Central memory CD8-positive, alpha-beta T cell (primary cell): ENCODE measurements at regions not wholly inside any gene's neighbourhood (a gene's known extent, or its start where the extent isn't known, plus 50 kb on each side); places are given as distances from the start of the nearest gene placed in this dataset.
"Not testable (repeated sequence)": the region's sequence is repeated elsewhere in the genome, so short reads cannot be mapped to it uniquely, and the experiment has no call there.

Experiments used
- ATAC-seq: fragments of 150-1000 bp; cut with Tn5 transposase; replicated peaks from 2 replicates; pipeline ENCODE4 v1.10.0; 2022; ENCODE audit warnings: mild to moderate bottlenecking, moderate FRiP score, moderate number of reproducible peaks; ENCODE audit not compliant: poor library complexity, severe bottlenecking; ENCODE audit errors: extremely low read depth
- DNase-seq, 2 donors: peaks; one replicate each; pipeline ENCODE4 v3.0.0; 2021; ENCODE audit warnings: low spot score in 2 of 2
- H3K27ac Mint-ChIP-seq: one replicate; pipeline ENCODE4 v1.8.0; 2022; ENCODE audit warnings: low read depth, mild to moderate bottlenecking, moderate library complexity, mixed read lengths
- H3K27me3 Mint-ChIP-seq: one replicate; pipeline ENCODE4 v1.8.0; 2022; ENCODE audit warnings: mixed read lengths
- H3K36me3 Mint-ChIP-seq: one replicate; pipeline ENCODE4 v1.8.0; 2022; ENCODE audit warnings: mild to moderate bottlenecking, moderate library complexity, mixed read lengths; ENCODE audit not compliant: insufficient read depth
- H3K4me1 Mint-ChIP-seq: one replicate; pipeline ENCODE4 v1.8.0; 2022; ENCODE audit warnings: mixed read lengths
- H3K4me3 Mint-ChIP-seq: one replicate; pipeline ENCODE4 v1.8.0; 2022; ENCODE audit warnings: mild to moderate bottlenecking, moderate library complexity, mixed read lengths
- H3K9me3 Mint-ChIP-seq: one replicate; pipeline ENCODE4 v1.8.0; 2022; ENCODE audit warnings: mixed read lengths

DNA sequence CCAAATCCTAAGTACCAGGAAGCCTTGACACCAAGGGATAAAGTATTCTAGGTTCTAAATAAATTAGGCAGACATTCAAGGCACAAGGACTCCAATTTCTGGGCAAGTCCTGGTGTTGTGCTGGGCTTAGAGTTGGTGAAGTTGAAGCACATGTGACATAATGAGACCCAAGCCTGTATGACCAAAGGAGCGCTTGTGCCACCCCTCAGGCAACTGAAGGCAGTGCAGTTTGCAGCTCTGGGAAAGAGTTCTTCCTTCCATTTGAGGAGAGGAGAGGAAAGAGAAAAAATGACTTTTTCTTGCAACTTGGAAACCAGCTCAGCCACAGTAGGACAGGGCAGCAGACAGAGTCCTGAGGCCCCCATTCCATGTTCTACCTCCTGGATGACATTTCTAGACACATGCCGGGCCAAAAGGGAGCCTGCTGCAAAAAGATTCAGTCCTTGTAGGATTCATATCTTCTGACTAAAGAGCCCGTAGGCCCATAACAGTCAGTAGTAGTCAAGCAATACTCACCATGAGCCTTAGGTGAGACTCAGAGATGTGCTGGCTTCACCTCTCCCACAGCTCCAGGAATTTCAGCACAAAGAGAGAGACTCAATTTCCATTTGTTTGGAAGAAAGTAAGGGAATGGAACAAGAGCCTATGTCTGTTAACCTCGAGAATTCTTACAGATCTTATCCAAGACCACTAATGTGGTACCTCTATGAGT is 588.8 kb upstream of the BCHE start:
- no peak overlapping the region for H3K27ac Mint-ChIP-seq
- no peak for ATAC-seq
- peaks cover 1% of the 10 kb centered on the region for H3K36me3 Mint-ChIP-seq
- H3K4me3 Mint-ChIP-seq = no peak overlapping the region
- no peak for DNase-seq
- H3K4me1 Mint-ChIP-seq = no peaks in the 10 kb centered on the region
- no peaks in the 10 kb centered on the region for H3K27me3 Mint-ChIP-seq
- H3K9me3 Mint-ChIP-seq = peaks cover 55% of the 10 kb centered on the region

DNA sequence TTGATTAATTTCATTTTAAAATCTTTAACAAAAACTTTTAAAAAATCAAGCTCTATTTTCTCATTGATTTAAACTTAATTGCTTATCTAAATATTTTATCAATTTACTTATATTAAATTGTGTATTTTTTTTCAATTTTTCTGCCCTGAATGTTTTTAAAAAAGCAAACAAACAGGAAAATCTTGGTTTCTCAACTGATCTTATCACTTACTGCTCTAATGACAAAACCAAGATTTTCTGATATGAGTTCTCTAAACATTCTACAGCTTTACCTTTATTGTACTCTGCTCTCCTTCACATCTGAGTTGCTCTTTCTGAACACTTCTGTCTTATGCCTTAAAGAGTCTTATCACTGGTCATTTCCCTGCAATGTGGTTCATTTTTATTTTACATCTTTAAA is 587.8 kb upstream of the BCHE start:
- H3K4me3 Mint-ChIP-seq = no peak overlapping the region
- no peaks in the 10 kb centered on the region for H3K27me3 Mint-ChIP-seq
- no peak for DNase-seq
- no peak overlapping the region for H3K27ac Mint-ChIP-seq
- no peak for ATAC-seq
- H3K4me1 Mint-ChIP-seq = no peaks in the 10 kb centered on the region
- peaks cover 59% of the 10 kb centered on the region for H3K9me3 Mint-ChIP-seq
- peaks cover 1% of the 10 kb centered on the region for H3K36me3 Mint-ChIP-seq

DNA sequence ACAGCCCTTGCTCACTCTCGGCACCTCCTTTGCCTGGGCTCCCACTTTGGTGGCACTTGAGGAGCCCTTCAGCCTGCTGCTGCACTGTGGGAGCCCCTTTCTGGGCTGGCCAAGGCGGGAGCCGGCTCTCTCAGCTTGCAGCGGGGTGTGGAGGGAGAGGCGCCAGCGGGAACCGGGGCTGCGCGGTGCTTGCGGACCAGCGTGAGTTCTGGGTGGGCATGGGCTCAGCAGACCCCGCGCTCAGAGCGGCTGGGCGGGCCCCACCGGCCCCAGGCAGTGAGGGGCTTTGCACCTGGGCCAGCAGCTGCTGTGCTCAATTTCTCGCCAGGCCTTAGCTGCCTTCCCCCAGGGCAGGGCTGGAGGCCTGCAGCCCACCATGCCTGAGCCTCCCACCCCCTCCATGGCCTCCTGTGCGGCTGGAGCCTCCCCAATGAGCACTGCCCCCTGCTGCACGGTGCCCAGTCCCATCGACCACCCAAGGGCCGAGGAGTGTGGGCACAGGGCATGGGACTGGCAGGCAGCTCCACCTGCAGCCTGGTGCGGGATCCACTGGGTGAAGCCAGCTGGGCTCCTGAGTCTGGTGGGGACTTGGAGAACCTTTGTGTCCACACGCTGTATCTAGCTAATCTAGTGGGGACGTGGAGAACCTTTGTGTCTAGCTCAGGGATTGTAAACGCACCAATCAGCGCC is 586.7 kb upstream of the BCHE start:
- not testable (repeated sequence) for H3K27ac Mint-ChIP-seq, ATAC-seq, H3K36me3 Mint-ChIP-seq, H3K27me3 Mint-ChIP-seq, DNase-seq, H3K4me3 Mint-ChIP-seq, H3K4me1 Mint-ChIP-seq
- H3K9me3 Mint-ChIP-seq = peaks cover 58% of the 10 kb centered on the region

DNA sequence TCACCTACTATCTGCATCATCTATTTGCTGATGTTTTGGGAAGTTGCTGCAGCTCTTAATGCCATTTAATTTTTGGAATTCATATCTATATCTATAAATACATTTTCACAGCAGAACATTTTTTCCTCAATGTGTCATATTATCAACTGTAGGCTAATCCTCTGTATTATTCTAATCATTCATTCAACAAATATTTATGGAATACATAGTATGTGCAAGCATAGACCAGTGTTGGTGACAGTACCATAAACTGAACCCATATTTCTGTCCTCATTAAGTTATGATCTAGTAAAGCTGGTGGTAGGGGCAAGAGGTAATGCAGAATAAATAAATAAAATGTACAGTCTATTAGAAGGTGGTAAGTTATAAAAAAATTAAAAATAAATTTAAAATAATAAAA is 585.3 kb upstream of the BCHE start:
- DNase-seq = no peak
- H3K9me3 Mint-ChIP-seq = peaks cover 57% of the 10 kb centered on the region
- no peak overlapping the region for H3K4me3 Mint-ChIP-seq
- H3K4me1 Mint-ChIP-seq = no peaks in the 10 kb centered on the region
- no peaks in the 10 kb centered on the region for H3K27me3 Mint-ChIP-seq
- no peaks in the 10 kb centered on the region for H3K36me3 Mint-ChIP-seq
- ATAC-seq = no peak
- H3K27ac Mint-ChIP-seq = no peak overlapping the region

DNA sequence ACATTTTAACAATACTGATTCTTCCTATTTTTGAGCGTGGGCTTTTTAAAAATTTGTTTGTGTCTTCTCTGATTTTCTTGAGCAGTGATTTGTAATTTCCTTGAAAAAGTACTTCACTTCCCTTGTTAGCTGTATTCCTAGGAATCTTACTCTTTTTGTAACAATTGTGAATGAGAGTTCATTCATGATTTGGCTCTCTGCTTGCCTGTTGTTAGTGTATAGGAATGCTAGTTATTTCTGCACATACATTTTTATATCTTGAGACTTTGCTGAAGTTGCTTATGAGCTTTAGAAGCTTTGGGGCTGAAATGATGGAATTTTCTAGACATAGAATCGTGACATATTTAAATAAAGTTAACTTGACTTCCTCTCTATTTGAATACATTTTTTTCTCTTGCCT is 582.8 kb upstream of the BCHE start:
- Mint-ChIP-seq H3K4me1 (no peaks in the 10 kb centered on the region), H3K9me3 (peaks cover 55% of the 10 kb centered on the region)

DNA sequence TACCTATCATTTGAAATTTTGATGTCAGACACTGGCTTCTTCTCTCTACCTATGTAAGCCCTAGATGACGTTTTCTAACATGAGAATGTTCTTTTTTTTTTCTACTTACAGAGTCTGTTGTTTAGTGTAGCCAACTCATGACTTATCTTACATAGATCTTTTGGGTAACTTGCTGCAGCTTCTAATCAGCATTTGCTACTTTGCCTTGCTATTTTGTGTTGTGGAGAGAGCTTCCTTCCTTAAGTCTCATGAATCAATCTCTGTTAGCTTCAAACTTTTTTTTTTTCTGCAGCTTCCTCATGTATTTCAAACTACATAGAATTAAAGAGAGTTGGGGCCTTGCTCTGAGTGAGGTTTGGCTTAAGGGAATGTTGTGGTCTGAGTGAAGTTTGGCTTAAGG is 568.7 kb upstream of the BCHE start:
- Mint-ChIP-seq H3K4me1 (no peaks in the 10 kb centered on the region), H3K27ac (no peak overlapping the region), H3K27me3 (no peaks in the 10 kb centered on the region), H3K36me3 (no peaks in the 10 kb centered on the region), H3K4me3 (no peak overlapping the region), H3K9me3 (peaks cover 4% of the 10 kb centered on the region)
- DNase-seq (no peak), ATAC-seq (no peak)

More for the DNA sequence above, 582.8 kb upstream of the BCHE start:
- Mint-ChIP-seq H3K4me3 (no peak overlapping the region), H3K27ac (no peak overlapping the region), H3K36me3 (no peaks in the 10 kb centered on the region), H3K27me3 (no peaks in the 10 kb centered on the region)
- DNase-seq (no peak), ATAC-seq (no peak)

DNA sequence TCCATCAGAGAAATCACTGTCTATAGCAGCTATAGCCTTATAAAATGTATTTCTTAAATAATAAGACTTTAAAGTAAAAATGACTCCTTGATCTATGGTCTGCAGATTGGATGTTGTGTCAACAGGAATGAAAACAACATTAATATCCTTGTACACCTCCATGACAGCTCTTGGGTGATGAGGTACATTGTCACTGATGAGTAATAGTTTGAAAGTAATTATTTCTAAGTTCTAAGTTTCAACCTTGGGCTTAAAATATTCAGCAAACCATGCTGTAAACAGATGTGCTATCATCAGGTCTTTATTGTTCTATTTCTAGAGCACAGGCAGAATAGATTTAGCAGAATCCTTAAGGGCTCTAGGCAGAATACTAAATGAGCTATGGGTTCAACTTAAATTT is 568.2 kb upstream of the BCHE start:
- Mint-ChIP-seq H3K4me1 (no peaks in the 10 kb centered on the region), H3K9me3 (peaks cover 4% of the 10 kb centered on the region), H3K27me3 (no peaks in the 10 kb centered on the region), H3K4me3 (no peak overlapping the region), H3K36me3 (no peaks in the 10 kb centered on the region), H3K27ac (no peak overlapping the region)
- no peak for DNase-seq
- no peak for ATAC-seq

DNA sequence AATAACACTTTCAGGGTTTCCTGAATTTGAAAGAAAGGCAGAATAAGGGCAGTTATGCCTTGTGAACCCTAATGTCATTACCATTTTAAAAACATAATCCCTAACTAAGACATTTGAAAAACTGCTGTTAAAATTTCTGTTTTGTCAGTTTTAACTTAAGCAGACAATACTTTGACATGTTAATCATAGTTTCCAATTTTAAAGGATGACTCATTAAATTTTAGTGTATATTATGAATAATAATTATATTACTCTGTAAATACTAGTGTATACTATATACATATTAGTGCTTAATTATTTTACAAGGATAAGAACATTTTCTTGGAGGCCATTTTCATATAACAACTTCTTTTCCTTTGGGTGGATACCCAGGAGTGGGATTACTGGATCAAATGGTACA is 553.1 kb upstream of the BCHE start:
- ATAC-seq = no peak
- Mint-ChIP-seq H3K9me3 (peaks cover 9% of the 10 kb centered on the region), H3K4me1 (no peaks in the 10 kb centered on the region), H3K27ac (no peak overlapping the region), H3K36me3 (no peaks in the 10 kb centered on the region), H3K27me3 (no peaks in the 10 kb centered on the region), H3K4me3 (no peak overlapping the region)
- DNase-seq = no peak

DNA sequence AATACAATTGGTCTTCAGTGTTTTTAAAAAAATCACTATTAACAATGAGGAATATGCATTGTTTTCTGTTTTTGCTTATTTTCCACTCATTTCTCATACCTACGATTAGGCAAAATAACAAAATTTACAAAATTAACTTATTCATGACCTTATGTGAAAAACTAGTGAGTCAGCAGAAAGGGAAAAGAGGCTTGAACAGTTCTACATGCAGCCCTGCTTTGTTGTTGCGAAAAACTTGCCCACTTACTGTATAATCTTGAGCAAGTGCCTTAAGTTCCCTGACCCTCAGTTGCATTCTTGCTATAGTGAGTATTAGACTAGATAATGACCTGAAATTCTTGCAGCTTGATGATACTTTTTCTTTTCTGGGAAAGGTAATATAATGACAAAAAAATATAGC is 551.1 kb upstream of the BCHE start:
- no peak overlapping the region for H3K4me3 Mint-ChIP-seq
- H3K27ac Mint-ChIP-seq = no peak overlapping the region
- no peaks in the 10 kb centered on the region for H3K36me3 Mint-ChIP-seq
- ATAC-seq (no peak), DNase-seq (no peak)
- no peaks in the 10 kb centered on the region for H3K4me1 Mint-ChIP-seq
- H3K9me3 Mint-ChIP-seq = no peaks in the 10 kb centered on the region
- H3K27me3 Mint-ChIP-seq = no peaks in the 10 kb centered on the region

DNA sequence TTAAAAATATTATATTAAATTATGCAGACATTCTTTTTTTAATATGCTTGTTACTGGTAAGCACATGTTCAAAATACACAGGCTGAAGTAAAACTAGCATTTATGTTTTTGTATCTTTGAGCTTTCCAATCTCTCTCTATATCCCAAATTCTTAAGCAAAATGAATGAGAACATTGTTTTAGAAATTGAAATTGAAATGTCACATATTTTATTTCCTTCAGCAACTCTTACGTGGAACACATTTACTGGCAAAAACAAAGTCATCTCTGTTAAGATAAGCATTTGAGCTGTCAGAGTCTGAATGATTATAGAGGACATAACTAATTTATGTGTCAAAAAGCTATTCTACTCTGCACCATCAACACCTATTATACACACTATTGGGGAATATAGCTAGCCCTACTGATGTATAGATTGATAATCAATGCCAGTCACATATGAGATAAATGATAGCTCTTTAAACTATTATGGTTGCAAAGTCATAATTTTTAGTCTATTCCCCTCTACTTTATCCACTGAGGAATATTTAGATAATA is 535.4 kb upstream of the BCHE start:
- DNase-seq (no peak), ATAC-seq (no peak)
- Mint-ChIP-seq H3K9me3 (peaks cover 25% of the 10 kb centered on the region), H3K4me3 (no peak overlapping the region), H3K27me3 (no peaks in the 10 kb centered on the region), H3K36me3 (no peaks in the 10 kb centered on the region), H3K4me1 (no peaks in the 10 kb centered on the region), H3K27ac (no peak overlapping the region)

DNA sequence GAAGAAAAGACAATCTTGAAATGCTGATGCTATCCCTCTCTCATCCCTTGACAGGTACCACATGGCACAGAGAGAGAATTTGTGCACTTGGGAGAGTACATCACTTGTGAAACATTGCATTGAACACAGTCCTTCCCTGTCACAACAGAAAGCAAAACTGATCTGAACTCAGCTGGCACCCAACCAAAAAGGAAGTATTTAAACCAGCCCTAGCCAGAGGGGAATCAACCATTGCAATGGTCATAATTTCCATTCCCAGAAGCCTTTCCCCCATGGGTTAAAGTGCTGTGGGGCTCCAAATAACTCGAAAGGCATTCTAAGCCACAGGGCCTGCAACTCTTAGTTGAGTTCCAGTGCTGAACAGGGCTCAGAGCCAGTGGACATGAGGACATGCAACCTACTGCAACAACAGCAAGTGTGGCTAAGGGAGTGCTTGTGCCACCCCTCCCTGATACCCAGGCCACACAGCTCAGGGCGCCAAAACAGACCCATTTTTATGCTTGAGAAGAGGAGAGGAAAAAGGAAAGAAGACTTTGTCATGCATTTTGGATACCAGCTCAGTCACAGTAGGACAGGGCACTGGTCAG is 530.8 kb upstream of the BCHE start:
- Mint-ChIP-seq H3K36me3 (no peaks in the 10 kb centered on the region), H3K4me3 (no peak overlapping the region), H3K4me1 (no peaks in the 10 kb centered on the region), H3K27me3 (no peaks in the 10 kb centered on the region), H3K9me3 (peaks cover 20% of the 10 kb centered on the region), H3K27ac (no peak overlapping the region)
- no peak for ATAC-seq
- no peak for DNase-seq

DNA sequence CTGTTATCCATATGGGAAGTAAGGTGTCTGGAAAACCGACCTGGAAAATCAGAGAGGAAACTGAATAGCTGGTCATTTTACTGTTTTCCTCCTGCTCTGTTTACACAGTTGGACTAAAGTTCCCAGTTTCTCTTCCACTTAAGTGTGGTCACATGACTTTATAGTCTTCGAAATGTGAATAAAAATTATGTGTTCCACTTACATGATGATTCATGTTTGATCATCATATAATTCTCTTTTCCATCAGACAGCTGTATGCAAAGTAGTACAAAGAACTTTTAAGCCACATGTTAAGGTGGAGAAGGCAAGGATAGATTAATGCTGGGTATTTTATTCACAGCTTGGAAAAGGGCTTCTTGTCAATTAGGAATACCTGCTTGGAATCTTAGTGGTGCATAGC is 525.5 kb upstream of the BCHE start:
- DNase-seq = no peak
- Mint-ChIP-seq H3K36me3 (no peaks in the 10 kb centered on the region), H3K27me3 (no peaks in the 10 kb centered on the region), H3K27ac (no peak overlapping the region), H3K4me1 (no peaks in the 10 kb centered on the region), H3K9me3 (peaks cover 14% of the 10 kb centered on the region), H3K4me3 (no peak overlapping the region)
- no peak for ATAC-seq

DNA sequence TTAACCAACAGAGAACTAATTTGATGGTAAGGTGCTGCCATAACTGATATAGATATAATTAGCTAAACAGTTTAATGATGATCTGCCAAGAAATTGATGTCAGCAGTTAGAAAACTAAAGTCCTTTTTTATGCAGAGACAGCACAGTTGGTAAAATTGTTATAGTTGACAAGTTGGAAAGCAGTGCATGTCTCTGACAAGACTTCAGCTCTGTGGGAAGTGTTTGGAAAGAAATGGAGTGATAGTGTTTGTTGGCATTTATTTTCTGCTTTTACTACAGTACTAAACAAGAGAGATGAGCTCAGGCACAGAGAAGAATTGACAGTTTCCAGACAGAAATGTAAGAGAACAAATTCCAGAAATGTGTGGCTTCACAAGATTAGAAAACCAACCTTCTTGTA is 523.5 kb upstream of the BCHE start:
- H3K4me1 Mint-ChIP-seq = no peaks in the 10 kb centered on the region
- H3K4me3 Mint-ChIP-seq = no peak overlapping the region
- peaks cover 19% of the 10 kb centered on the region for H3K9me3 Mint-ChIP-seq
- H3K27me3 Mint-ChIP-seq = no peaks in the 10 kb centered on the region
- DNase-seq (no peak), ATAC-seq (no peak)
- H3K36me3 Mint-ChIP-seq = no peaks in the 10 kb centered on the region
- no peak overlapping the region for H3K27ac Mint-ChIP-seq
